ENCODE measurements at regions not wholly inside any gene's neighbourhood (a gene's known extent, or its start where the extent isn't known, plus 50 kb on each side); places are given as distances from the start of the nearest gene placed in this dataset.

DNA sequence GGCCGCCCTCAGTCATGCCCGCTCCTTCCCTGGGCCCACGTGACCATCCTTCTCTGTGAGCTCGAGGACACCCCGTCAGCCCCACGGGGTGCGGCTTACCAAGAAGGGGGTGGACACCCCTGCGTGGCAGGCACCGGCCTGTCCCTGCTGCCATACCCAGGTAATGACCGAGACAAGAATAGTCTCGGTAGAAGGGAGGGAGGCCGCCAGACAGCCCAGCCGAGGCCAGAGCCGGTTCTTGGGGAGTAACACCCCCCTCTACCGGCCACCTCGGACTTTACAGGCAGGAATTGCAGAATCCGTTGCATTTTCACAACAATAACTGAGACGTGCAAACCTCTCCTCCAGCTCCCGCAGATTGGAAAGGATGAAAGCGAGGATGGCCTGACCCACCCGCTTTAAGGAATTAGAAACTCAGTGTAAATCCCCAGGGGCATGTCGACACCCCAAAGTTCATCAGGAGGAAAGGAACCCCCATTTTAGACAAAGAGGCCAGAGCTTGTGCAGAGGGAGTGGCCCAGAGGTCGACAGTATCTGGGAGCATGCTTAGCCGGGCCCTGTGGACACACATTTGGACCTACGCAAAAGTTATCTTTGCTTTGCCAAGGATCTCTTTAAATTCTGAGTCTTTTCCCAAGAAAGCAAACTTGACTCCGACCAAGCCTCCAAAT lies 60.1 kb upstream of the GLI2 start:
- DNase-seq (ENCODE audit: low spot score) = peak; percentile 12

DNA sequence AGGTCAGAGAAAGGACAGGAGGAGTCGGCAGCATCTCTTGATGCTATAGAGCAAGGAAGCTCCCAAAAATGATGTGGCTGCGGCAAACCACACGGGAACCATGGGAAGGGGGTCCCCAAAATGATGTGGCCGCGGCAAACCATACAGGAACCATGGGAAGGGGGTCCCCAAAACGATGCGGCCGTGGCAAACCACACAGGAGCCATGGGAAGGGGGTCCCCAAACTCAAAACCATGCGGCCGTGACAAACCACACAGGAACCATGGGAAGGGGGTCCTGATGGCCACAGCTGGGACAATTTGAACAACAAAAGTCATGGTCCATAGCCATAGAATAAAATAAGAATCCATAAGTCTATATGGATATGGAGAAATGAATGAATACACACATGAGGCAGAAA lies 58.4 kb upstream of the GLI2 start:
- DNase-seq (ENCODE audit: low spot score) = no peak

DNA sequence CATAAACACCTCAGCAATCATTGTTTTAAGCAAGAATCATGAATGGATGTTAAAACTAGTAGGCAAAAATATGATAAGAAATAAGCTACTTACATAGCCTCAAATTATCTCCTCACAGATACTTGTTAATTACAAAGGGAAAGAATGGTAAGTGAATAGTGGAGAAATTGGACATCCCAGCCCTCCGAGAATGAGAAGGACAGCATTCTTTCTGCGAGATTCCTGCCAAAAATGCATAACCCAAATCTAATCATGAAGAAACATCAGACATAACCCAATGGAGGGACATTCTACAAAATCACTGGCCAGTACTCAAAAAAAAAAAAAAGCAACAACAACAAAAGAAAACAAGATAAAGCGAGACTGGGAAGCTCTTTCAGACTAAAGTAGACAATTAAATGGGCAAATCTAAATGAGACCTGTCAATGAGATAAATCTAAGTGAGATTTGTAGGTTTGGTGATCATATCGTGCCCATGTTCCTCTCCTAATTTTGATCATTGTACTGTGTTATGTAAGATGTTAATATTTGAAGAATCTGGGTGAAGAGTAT lies 57.9 kb upstream of the GLI2 start:
- no peak for DNase-seq (ENCODE audit: low spot score)

DNA sequence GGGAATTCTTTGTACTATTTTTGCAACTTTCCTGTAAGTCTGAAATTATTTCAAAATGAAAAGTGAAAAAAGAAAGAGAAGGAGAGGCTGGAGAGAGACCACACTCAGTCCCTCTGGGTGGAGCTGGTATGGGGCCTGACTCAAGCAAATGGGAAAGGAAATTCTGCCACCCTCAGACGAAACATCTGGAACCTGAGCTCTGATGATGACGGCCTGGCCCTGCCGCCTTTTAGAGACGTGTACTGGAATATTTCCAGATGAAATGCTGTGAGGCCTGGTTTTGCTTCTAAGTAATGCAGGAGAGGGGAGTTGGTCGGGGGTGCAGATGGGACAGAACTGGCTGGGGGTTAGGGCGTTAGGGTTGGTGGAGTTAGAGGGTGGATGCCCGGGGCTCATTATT lies 57.4 kb upstream of the GLI2 start:
- DNase-seq (ENCODE audit: low spot score) = no peak

DNA sequence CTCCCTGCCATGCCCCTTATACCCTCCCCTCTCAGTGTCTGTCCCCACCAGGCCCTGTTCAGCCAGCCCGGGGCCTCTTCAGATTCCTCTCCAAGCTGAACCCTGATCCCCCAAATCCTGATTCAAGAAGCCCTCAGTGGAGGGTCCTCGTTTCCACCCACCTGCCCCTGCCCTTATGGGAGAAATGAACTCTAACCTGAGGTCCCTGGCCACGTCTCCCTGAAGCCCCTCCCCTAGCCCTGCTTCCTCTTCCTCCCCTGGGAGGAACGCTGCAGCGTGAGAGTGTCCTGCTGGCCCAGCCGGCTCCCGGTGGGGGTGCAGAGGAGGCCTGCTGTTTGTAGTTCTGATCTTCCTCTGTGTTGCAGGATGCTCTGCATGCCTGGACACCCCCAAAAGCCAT lies 56.7 kb upstream of the GLI2 start:
- no peak for DNase-seq (ENCODE audit: low spot score)

DNA sequence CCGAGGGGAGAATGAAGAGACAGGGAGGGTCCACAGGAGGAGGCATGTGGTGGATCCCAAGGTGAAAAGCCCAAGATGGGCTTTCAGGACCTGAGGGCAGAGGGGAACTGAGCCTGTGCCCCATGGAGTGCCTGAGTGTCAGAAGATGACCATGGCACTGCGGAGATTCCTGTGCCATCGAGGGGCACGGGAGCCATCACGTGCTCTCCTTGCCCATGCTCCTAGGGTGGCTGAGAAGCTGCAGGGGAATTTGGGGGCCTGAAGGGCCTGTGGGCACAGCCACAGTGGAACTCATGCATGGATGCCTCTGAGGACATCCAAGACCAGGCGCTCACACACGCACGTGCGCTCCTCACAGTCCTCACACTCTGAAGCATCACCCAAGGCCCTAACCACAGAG lies 56.1 kb upstream of the GLI2 start:
- DNase-seq (ENCODE audit: low spot score) = no peak

DNA sequence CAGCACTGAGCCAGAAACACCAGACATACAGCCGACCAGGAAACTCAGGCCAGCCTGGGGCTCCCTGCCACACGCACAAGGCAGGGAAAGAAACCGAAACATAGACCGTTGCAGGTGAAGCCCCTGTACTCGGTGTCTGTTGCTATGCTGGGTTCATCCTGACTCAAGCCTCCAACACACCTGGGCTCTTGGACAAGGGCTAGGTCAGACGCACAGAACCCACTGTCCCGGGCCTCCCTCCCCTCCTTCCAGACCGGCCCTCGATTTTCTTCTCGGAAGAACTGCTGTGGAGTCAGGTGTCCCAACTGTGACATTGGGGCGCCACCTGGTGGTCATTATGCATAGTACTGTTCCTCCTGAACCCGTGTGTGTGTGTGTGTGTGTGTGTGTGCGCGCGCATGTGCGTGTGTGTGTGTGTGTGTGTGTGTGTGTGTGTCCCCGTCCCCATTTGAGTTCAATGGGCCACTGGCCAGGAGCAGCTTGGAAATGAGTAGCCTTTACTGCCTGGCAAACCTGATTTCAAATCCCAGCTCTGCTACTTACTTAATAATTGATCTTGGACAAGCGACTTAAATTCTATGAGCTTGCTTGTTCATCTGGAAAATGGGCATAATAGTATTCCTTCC lies 55.4 kb upstream of the GLI2 start:
- peak; percentile 59 for DNase-seq (ENCODE audit: low spot score)

DNA sequence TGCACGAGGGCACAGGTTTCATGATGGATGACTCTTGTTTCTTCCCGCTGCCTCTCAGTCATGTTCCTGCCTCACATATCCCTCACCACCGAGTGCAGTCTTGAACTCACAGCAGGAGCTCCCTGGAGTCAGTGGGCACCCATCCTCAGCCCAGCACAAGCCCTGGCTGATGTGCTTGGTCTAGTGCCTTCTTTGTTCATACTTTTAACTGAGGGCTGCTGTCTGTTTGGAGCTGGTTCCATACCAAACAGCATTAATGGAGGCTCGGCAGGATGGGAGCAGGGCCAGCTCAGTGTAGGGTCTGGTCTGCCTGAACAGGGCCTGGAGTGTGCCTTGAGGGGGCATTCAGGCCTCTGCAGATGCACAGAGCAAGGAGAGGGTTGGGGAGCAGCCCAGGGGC lies 54.5 kb upstream of the GLI2 start:
- DNase-seq (ENCODE audit: low spot score) = no peak

DNA sequence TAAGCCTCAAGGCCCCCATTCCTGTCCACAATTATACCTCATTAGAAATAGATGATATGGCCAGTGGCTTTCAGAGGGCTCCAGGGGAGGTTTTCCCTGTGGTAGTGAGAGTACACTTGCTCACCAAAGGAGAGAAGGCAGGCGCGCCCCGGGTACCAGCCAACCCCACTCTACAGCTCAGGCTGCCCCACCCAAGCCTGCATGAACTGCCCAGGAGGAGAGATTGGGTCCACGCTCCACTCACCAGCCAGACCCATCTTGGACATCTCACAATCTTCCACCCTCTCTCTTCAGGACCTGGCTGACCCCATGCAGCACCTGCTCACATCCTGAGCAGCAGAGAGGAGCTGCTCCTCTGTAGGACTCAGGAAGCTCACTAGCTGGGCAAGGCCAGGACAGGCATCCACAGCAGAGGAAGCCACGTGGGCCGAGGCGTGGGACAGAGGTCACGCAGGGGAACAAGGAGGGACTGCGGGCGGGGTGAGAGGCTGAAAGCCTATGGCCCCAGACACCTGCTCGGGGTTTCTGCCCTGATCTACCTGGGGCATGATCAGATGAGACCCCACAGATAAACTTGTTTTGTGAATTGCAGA lies 53.9 kb upstream of the GLI2 start:
- DNase-seq (ENCODE audit: low spot score) = no peak

DNA sequence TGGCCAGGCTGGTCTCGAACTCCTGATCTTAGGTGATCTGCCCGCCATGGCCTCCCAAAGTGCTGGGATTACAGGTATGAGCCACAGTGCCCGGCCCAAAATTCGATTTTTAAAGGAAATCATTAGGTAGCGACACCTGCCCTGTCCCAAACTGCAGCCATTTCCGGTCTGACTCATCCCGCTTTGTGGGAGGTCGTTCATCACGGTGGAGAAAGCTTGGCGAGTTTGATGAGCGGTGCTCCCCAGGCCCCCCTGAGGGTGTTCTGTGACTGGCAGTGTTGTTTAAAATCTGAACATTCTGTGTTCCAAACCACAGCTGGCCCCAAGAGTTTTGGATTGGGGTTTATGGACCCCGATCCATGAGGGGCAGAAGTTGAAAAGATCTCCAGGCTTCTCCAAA lies 53.0 kb upstream of the GLI2 start:
- no peak for DNase-seq (ENCODE audit: low spot score)

DNA sequence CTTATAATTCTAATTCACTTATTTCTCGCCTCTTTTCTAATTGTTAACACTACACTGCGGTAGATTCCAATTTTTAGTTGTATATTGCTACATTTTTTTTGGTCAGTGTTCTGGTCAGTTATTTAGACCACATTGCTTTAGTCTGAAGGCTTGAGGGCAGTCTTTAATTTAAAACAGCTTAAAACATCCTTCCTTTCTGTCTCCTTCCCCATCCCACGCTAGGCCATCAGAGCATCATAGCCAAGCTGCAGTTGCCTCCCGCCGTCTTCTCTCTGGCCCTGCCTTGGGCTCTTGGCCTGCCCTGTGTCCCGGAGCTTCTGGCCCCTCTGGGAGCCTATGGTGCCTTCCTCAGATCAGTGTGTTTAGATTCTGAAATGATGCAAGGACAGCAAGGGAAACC lies 52.6 kb upstream of the GLI2 start:
- no peak for DNase-seq (ENCODE audit: low spot score)

DNA sequence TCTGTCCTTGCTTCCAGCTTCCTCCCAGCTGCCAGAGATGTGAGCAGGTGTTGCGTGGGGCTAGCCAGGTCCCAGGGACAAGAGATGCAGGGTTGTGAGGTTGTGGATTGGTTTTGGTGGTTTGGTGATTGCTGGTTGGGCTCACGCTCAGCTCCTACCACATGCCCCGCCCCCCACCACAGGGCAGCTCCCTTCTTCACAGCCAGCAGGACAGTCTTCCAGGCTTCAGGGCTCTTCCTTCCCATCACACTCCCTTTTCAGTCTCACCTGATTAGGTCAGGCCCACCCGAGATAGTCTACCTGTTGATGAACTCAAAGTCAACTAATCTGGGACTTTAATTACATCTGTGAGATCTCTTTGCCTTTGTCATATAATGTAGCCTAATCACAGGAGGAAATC lies 52.0 kb upstream of the GLI2 start:
- no peak for DNase-seq (ENCODE audit: low spot score)

DNA sequence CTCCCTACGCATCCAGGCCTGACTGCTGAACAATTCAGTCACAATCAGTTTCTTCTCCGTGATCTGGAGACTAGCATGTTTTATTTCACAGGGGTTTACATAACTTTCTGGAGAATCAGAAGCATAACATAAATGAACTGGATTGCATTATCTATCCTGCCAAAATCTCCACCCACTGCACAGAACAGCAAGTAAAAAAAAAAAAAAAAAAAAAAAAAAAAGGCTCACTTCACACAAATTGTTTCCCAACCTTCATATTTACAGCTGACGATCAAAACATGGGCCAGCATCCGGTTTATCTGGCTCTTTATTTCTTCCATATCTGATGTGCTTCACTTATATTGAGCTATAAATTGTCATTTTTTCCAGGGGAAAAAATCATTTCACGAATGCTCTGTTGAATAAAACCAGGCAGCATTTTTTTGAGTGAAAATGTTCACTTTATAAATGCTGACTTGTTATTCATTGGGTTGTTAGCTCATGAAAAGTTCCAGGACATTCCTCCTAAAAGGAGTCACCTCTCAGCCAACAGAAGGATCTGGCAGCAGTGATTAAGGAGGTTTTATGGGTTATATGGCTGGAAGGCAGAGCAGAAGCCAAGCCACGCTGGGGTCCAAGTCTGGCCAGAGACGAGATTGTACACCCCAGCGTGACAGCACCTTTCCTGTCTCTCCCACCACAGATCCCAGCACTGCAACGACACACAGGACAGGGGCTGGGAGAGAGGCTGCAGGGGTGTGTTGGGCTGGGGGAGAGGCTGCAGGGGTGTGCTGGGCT lies 51.2 kb upstream of the GLI2 start:
- no peak for DNase-seq (ENCODE audit: low spot score)

DNA sequence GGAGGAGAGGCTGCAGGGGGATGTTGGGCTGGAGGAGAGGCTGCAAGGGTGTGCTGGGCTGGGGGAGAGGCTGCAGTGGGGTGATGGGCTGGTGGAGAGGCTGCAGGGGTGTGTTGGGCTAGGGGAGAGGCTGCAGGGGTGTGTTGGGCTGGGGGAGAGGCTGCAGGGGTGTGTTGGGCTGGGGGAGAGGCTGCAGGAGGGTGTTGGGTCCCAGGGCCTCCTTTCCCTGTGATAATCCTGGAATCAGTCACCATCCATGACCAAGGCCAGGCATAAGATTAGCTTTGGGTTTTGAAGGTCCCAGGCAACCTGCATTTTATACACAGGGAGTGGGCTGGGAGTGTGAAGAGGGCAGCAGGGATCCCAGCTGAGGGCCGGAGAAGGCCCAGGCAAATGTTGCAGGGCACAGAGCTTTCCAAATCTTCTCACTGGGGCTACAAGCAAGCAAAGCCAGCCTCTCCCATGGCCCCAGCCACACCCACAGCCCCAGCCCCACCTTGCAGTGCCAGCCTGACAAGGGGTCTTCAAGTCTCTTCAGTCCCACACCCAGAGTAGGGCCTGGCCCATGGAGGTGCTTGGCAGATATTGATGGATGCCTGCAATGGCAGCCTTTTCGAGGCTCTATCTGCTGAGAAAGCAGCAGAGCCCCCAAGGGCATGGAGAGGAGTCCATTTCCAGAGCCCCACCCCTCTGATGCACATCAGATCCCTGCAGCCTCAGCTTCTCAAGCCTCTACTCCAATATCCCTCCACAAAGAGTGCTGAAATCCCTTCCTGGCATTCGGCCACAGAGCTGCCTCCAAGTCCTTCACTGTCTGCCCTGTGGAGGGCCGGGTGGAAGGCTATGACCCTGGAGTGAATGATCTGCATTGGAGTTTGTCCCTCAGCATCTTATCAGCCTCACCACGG lies 50.3 kb upstream of the GLI2 start:
- DNase-seq (ENCODE audit: low spot score) = no peak

Measured in CD4-positive, alpha-beta T cell treated with Interleukin-6 at 100 ng/mL for 8 hours (primary cell).